ENCODE measurements at regions not wholly inside any gene's neighbourhood (a gene's known extent, or its start where the extent isn't known, plus 50 kb on each side); places are given as distances from the start of the nearest gene placed in this dataset.

- DNase-seq (ENCODE audit: extremely low read depth, low read depth, low spot score), result peak; percentile 76
Measured at GRCh38 chr1:58908561-58909560, 125.0 kb upstream of the JUN start.

- DNase-seq (ENCODE audit: extremely low read depth, low read depth, low spot score), result no peak
Measured at GRCh38 chr1:58909914-58910681, 126.3 kb upstream of the JUN start.

- DNase-seq (ENCODE audit: extremely low read depth, low read depth, low spot score), result no peak
Measured at GRCh38 chr1:58911841-58912499, 128.1 kb upstream of the JUN start.

GRCh38 chr1:58914925-58915324 lies 131.1 kb upstream of the JUN start:
- no peak for DNase-seq (ENCODE audit: extremely low read depth, low read depth, low spot score)

- no peak for DNase-seq (ENCODE audit: extremely low read depth, low read depth, low spot score)
Measured at GRCh38 chr1:58917436-58917835, 133.6 kb upstream of the JUN start.

GRCh38 chr1:58919226-58919958 lies 135.5 kb upstream of the JUN start:
- no peak for DNase-seq (ENCODE audit: extremely low read depth, low read depth, low spot score)

- DNase-seq (ENCODE audit: extremely low read depth, low read depth, low spot score), result no peak
Measured at GRCh38 chr1:58919959-58920321, 136.1 kb upstream of the JUN start.

- no peak for DNase-seq (ENCODE audit: extremely low read depth, low read depth, low spot score)
Measured at GRCh38 chr1:58921342-58921741, 137.5 kb upstream of the JUN start.

GRCh38 chr1:58921751-58922150 lies 137.9 kb upstream of the JUN start:
- DNase-seq (ENCODE audit: extremely low read depth, low read depth, low spot score), result no peak

GRCh38 chr1:58922302-58923089 lies 138.6 kb upstream of the JUN start:
- no peak for DNase-seq (ENCODE audit: extremely low read depth, low read depth, low spot score)

GRCh38 chr1:58923090-58923470 lies 139.2 kb upstream of the JUN start:
- DNase-seq (ENCODE audit: extremely low read depth, low read depth, low spot score), result no peak

- DNase-seq (ENCODE audit: extremely low read depth, low read depth, low spot score), result no peak
Measured at GRCh38 chr1:58924016-58924565, 140.2 kb upstream of the JUN start.

- DNase-seq (ENCODE audit: extremely low read depth, low read depth, low spot score), result no peak
Measured at GRCh38 chr1:58924821-58925220, 141.0 kb upstream of the JUN start.

- no peak for DNase-seq (ENCODE audit: extremely low read depth, low read depth, low spot score)
Measured at GRCh38 chr1:58925247-58925646, 141.4 kb upstream of the JUN start.

GRCh38 chr1:58926152-58926551 lies 142.3 kb upstream of the JUN start:
- no peak for DNase-seq (ENCODE audit: extremely low read depth, low read depth, low spot score)

GRCh38 chr1:58927041-58927721 lies 143.3 kb upstream of the JUN start:
- no peak for DNase-seq (ENCODE audit: extremely low read depth, low read depth, low spot score)

GRCh38 chr1:58927722-58928085 lies 143.9 kb upstream of the JUN start:
- DNase-seq (ENCODE audit: extremely low read depth, low read depth, low spot score), result no peak

- no peak for DNase-seq (ENCODE audit: extremely low read depth, low read depth, low spot score)
Measured at GRCh38 chr1:58928514-58928913, 144.7 kb upstream of the JUN start.

- no peak for DNase-seq (ENCODE audit: extremely low read depth, low read depth, low spot score)
Measured at GRCh38 chr1:58929671-58930325, 146.0 kb upstream of the JUN start.
